ENCODE measurements at regions not wholly inside any gene's neighbourhood (a gene's known extent, or its start where the extent isn't known, plus 50 kb on each side); places are given as distances from the start of the nearest gene placed in this dataset.

DNA sequence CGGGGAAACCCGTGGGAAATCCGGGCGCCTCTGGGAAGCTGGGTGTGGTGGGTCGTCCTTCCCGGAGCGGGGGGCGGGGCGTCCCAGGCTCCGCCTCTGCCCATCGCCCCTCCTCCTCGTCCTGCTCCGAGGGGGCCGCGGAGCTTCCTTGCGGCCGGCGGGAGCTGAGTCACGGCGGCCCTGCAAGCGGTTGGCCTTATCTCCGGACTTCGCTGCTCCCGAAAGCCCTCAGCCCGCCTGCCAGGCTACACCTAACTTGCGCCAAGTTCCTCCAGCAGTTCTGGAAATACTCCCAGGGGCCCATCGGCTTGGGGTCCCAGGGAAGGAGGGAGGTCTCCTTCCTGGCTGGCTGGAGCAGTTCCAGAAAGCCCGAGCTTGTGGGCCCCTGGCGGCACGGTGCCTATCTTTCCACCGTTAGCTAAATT is 54.1 kb upstream of the CDKN2AIPNL start:
- TF ChIP-seq CTCF (IDR thresholded peaks at IDR 0.05) = peak in 1 of 6 experiments; percentile 14
- peak; percentile 46 to 81 for TF ChIP-seq POLR2A (IDR thresholded peaks at IDR 0.05)
